OCI-LY1 (cell line): ENCODE measurements at regions not wholly inside any gene's neighbourhood (a gene's known extent, or its start where the extent isn't known, plus 50 kb on each side); places are given as distances from the start of the nearest gene placed in this dataset.

Experiments
- H2AFZ ChIP-seq: fragments of 200-600 bp; sonication (generic), shearing (Covaris generic); 2 replicates; pipeline ENCODE4 v1.6.0; 2014; ENCODE audit warnings: antibody characterized with exemption, mild to moderate bottlenecking, low read length
- H3F3A ChIP-seq: fragments of 200-600 bp; sonication (generic), shearing (Covaris generic); 2 replicates; pipeline ENCODE4 v1.6.0; 2014; ENCODE audit warnings: mild to moderate bottlenecking, antibody characterized with exemption, low read length, moderate library complexity; ENCODE audit not compliant: insufficient read depth
- H3K27ac ChIP-seq: fragments of 200-600 bp; sonication (generic); 2 replicates; pipeline ENCODE4 v1.5.1; 2014; ENCODE audit warnings: low read length, mixed run types, mild to moderate bottlenecking, low read depth; ENCODE audit not compliant: poor library complexity, severe bottlenecking
- H3K27me3 ChIP-seq: fragments of 200-600 bp; sonication (generic); 2 replicates; pipeline ENCODE4 v1.6.0; 2014; ENCODE audit warnings: antibody characterized with exemption, mild to moderate bottlenecking, low read length, moderate library complexity; ENCODE audit not compliant: insufficient read depth
- H3K36me3 ChIP-seq: fragments of 200-600 bp; sonication (generic); 2 replicates; pipeline ENCODE4 v1.6.1; 2014; ENCODE audit warnings: mild to moderate bottlenecking, antibody characterized with exemption, low read length, moderate library complexity, mixed read lengths; ENCODE audit not compliant: insufficient read depth
- H3K4me1 ChIP-seq: fragments of 200-600 bp; sonication (generic); 2 replicates; pipeline ENCODE4 v1.5.1; 2014; ENCODE audit warnings: mild to moderate bottlenecking, low read length, moderate library complexity; ENCODE audit not compliant: insufficient read depth, severe bottlenecking
- H3K4me2 ChIP-seq: fragments of 200-600 bp; sonication (generic), shearing (Covaris generic); 2 replicates; pipeline ENCODE4 v1.6.1; 2014; ENCODE audit warnings: low read length
- H3K4me3 ChIP-seq: fragments of 200-600 bp; sonication (generic); 2 replicates; pipeline ENCODE4 v1.5.1; 2014; ENCODE audit warnings: low read length, low read depth, mild to moderate bottlenecking, mixed read lengths; ENCODE audit not compliant: poor library complexity, severe bottlenecking
- H3K79me2 ChIP-seq: fragments of 200-600 bp; shearing (Covaris generic); 2 replicates; pipeline ENCODE4 v1.6.1; 2016; ENCODE audit warnings: mixed run types, low read length, mixed read lengths; ENCODE audit not compliant: insufficient read depth
- H3K9ac ChIP-seq: fragments of 200-600 bp; sonication (generic), shearing (Covaris generic); 2 replicates; pipeline ENCODE4 v1.6.1; 2014; ENCODE audit warnings: mild to moderate bottlenecking, low read length, mixed read lengths
- H3K9me2 ChIP-seq: fragments of 200-600 bp; sonication (generic), shearing (Covaris generic); 2 replicates; pipeline ENCODE4 v1.6.1; 2014; ENCODE audit warnings: low read depth, mild to moderate bottlenecking, low read length, mixed read lengths
- H3K9me3 ChIP-seq: fragments of 200-600 bp; shearing (Covaris generic); 2 replicates; pipeline ENCODE4 v1.6.1; 2014; ENCODE audit warnings: low read length, mixed read lengths
- H4K20me1 ChIP-seq: fragments of 200-600 bp; sonication (generic), shearing (Covaris generic); 2 replicates; pipeline ENCODE4 v1.6.0; 2016; ENCODE audit warnings: mild to moderate bottlenecking, low read length; ENCODE audit not compliant: insufficient read depth
- EZH2 ChIP-seq: fragments of 200-600 bp; sonication (generic), shearing (Covaris generic); IDR thresholded peaks from 2 replicates; pipeline ENCODE4 v1.8.0; 2017; ENCODE audit warnings: borderline replicate concordance, mixed run types, mild to moderate bottlenecking, antibody characterized with exemption, low read length, moderate library complexity, mixed read lengths
- TF ChIP-seq, protein P1 (sequence below): fragments of 200-600 bp; sonication (generic), shearing (Covaris generic); IDR thresholded peaks from 2 replicates; pipeline ENCODE4 v1.5.1; 2017; ENCODE audit warnings: mild to moderate bottlenecking, antibody characterized with exemption, low read length, moderate library complexity, mixed read lengths

DNA sequence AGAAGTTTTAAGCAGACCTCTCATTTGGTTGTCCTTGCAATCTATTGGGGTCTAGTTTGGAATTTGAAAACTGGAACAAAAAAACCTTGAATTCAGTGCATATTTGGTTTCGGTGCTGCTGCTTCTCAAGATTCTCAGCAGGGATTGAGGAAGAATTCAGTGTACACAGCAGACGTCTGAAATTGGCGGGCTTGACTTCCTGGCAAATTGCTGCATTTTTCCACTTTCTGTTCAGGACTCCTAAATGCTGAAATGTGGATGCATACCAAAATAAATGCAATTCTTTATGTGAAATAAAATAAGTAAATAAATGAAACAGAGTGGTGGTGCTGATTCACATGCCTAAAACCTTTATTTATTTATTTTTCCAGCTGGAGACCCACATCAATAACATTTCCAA, 332.4 kb upstream of the KYNU start:
- H3K9me3 ChIP-seq = no peaks in the 10 kb centered on the region
- H3F3A ChIP-seq = no peaks in the 10 kb centered on the region
- H3K9me2 ChIP-seq = no peaks in the 10 kb centered on the region
- H3K79me2 ChIP-seq = no peaks in the 10 kb centered on the region
- H4K20me1 ChIP-seq = no peaks in the 10 kb centered on the region
- no peak overlapping the region for H2AFZ ChIP-seq
- H3K9ac ChIP-seq = no peak overlapping the region
- H3K4me1 ChIP-seq = no peaks in the 10 kb centered on the region
- H3K27me3 ChIP-seq = no peaks in the 10 kb centered on the region
- H3K27ac ChIP-seq = no peak overlapping the region
- H3K4me2 ChIP-seq = no peak overlapping the region
- no peaks in the 10 kb centered on the region for H3K36me3 ChIP-seq
- no peak overlapping the region for H3K4me3 ChIP-seq
- TF ChIP-seq, protein P1, sequence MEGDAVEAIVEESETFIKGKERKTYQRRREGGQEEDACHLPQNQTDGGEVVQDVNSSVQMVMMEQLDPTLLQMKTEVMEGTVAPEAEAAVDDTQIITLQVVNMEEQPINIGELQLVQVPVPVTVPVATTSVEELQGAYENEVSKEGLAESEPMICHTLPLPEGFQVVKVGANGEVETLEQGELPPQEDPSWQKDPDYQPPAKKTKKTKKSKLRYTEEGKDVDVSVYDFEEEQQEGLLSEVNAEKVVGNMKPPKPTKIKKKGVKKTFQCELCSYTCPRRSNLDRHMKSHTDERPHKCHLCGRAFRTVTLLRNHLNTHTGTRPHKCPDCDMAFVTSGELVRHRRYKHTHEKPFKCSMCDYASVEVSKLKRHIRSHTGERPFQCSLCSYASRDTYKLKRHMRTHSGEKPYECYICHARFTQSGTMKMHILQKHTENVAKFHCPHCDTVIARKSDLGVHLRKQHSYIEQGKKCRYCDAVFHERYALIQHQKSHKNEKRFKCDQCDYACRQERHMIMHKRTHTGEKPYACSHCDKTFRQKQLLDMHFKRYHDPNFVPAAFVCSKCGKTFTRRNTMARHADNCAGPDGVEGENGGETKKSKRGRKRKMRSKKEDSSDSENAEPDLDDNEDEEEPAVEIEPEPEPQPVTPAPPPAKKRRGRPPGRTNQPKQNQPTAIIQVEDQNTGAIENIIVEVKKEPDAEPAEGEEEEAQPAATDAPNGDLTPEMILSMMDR = no peak
- no peak for TF ChIP-seq EZH2

DNA sequence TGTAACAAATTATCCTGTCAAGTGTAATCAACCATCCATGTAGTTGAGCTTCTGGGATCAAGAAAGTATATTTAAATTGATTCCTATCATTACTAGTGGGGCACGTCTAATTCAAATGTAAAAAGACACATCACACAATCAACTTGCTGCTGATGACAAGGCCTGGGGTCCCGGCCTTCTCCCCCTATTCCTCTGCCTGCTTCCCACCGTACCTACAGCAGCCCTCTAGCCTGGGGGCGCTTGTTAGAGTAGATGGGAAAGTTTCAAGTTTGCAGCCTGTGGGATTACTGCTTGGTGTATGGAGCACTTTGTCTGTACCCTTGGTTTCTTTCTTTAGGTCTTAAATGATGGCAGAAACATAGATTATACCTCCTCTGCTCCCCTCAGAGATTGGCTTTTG, 333.3 kb upstream of the KYNU start:
- Histone ChIP-seq H3K9me2 (no peaks in the 10 kb centered on the region), H3K4me1 (no peaks in the 10 kb centered on the region), H4K20me1 (no peaks in the 10 kb centered on the region), H3K27me3 (no peaks in the 10 kb centered on the region), H3K9ac (no peak overlapping the region), H3K36me3 (no peaks in the 10 kb centered on the region), H3K4me3 (no peak overlapping the region), H3F3A (no peaks in the 10 kb centered on the region), H3K9me3 (no peaks in the 10 kb centered on the region), H3K79me2 (no peaks in the 10 kb centered on the region), H2AFZ (no peak overlapping the region), H3K4me2 (no peak overlapping the region), H3K27ac (no peak overlapping the region)
- no peak for TF ChIP-seq EZH2
- TF ChIP-seq, protein P1 = no peak

DNA sequence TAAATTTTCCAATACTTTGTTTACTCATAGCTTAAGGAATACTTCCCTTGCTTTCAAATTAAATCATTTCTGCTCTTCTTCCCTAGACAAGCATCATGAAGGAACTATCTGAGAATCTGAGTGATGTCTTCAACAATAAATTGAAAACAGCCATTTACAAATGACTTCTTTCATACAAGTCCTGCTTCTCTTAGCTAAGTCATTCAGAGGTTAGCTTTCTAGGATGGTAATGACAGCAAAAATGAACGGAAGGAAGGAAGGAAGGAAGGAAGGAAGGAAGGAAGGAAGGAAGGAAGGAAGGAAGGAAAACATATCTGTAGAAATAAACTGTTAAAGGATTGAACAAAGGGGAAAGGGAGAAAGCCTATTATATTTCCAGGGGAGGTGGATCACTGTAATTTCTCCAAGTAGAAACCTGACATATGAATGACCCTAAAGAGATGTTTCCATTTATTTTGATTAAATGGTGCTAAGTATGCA, 335.0 kb upstream of the KYNU start:
- no peak overlapping the region for H2AFZ ChIP-seq
- no peak overlapping the region for H3K4me3 ChIP-seq
- no peak for TF ChIP-seq EZH2
- TF ChIP-seq, protein P1 = no peak
- no peaks in the 10 kb centered on the region for H3K4me1 ChIP-seq
- no peak overlapping the region for H3K4me2 ChIP-seq
- H3K9me3 ChIP-seq = no peaks in the 10 kb centered on the region
- H3K9me2 ChIP-seq = no peaks in the 10 kb centered on the region
- H4K20me1 ChIP-seq = no peaks in the 10 kb centered on the region
- H3K27ac ChIP-seq = no peak overlapping the region
- no peaks in the 10 kb centered on the region for H3K27me3 ChIP-seq
- H3K79me2 ChIP-seq = no peaks in the 10 kb centered on the region
- H3K9ac ChIP-seq = no peak overlapping the region
- no peaks in the 10 kb centered on the region for H3F3A ChIP-seq
- no peaks in the 10 kb centered on the region for H3K36me3 ChIP-seq
